ENCODE measurements at regions not wholly inside any gene's neighbourhood (a gene's known extent, or its start where the extent isn't known, plus 50 kb on each side); places are given as distances from the start of the nearest gene placed in this dataset.

DNA sequence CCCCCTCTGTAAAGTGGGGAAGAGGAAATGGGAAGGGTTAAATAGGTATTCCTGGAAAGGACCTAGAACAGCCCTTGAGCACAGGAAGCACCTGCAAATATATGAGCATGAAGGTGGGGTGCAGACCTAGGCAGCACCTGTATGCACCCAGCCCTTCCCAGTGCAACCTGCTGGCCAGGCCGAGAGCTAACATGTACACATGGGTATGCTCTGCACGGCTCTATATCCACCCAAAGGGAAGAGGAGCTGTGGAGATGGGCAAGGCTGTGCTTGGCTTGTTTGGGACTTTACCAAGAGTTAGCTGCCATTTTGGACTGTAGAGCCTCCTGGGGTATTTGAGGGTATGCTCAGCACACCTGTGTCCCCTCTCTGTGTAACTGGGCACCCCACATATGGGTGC lies 171.2 kb downstream of the KLF13 start:
- no peaks in the 10 kb centered on the region for H3K36me3 Mint-ChIP-seq (ENCODE audit: low read depth, unreplicated experiment)
- Histone ChIP-seq H3K27ac (ENCODE audit: low read depth, low read length) (no peak overlapping the region), H4K20me1 (ENCODE audit: insufficient read depth, low read length) (no peaks in the 10 kb centered on the region), H3K36me3 (ENCODE audit: insufficient read depth, low read length) (no peaks in the 10 kb centered on the region), H3K9ac (ENCODE audit: low read length) (no peak overlapping the region), H2AFZ (ENCODE audit: low read depth, low read length) (no peak overlapping the region), H3K9me3 (ENCODE audit: insufficient read depth, low read depth, low read length) (no peaks in the 10 kb centered on the region), H3K4me2 (ENCODE audit: low read length) (no peak overlapping the region), H3K4me3 (ENCODE audit: insufficient read depth, low read depth, low read length) (no peak overlapping the region), H3K79me2 (ENCODE audit: insufficient read depth, low read length) (no peaks in the 10 kb centered on the region), H3K4me1 (ENCODE audit: insufficient read depth, low read length) (no peaks in the 10 kb centered on the region), H3K27me3 (ENCODE audit: insufficient read depth, low read length) (no peaks in the 10 kb centered on the region)
- H3K4me1 Mint-ChIP-seq (ENCODE audit: low read depth, unreplicated experiment): peaks cover 3% of the 10 kb centered on the region
- no peak for FAIRE-seq
- H3K27me3 Mint-ChIP-seq (ENCODE audit: low read depth, unreplicated experiment): no peaks in the 10 kb centered on the region
- TF ChIP-seq CTCF (IDR thresholded peaks at IDR 0.05; ENCODE audit: insufficient read depth, low read depth, low read length) (no peak), EZH2 (IDR thresholded peaks at IDR 0.05; ENCODE audit: insufficient read depth, low read length) (no peak)
- peaks cover 2% of the 10 kb centered on the region for H3K9me3 Mint-ChIP-seq (ENCODE audit: unreplicated experiment)
- DNase-seq (ENCODE audit: low read depth): no peak
- no peak overlapping the region for H3K4me3 Mint-ChIP-seq (ENCODE audit: unreplicated experiment)
- no peak overlapping the region for H3K27ac Mint-ChIP-seq (ENCODE audit: unreplicated experiment)

GRCh38 chr15:31498329-31498728 lies 171.7 kb downstream of the KLF13 start:
- TF ChIP-seq CTCF (IDR thresholded peaks at IDR 0.05; ENCODE audit: insufficient read depth, low read depth, low read length) (no peak), EZH2 (IDR thresholded peaks at IDR 0.05; ENCODE audit: insufficient read depth, low read length) (no peak)
- FAIRE-seq (no peak), DNase-seq (ENCODE audit: low read depth) (no peak)
- Histone ChIP-seq H3K4me1 (ENCODE audit: insufficient read depth, low read length) (no peaks in the 10 kb centered on the region), H2AFZ (ENCODE audit: low read depth, low read length) (no peak overlapping the region), H3K79me2 (ENCODE audit: insufficient read depth, low read length) (no peaks in the 10 kb centered on the region), H3K36me3 (ENCODE audit: insufficient read depth, low read length) (no peaks in the 10 kb centered on the region), H3K27me3 (ENCODE audit: insufficient read depth, low read length) (peaks cover under 1% of the 10 kb centered on the region), H3K27ac (ENCODE audit: low read depth, low read length) (no peak overlapping the region), H3K9ac (ENCODE audit: low read length) (no peak overlapping the region), H3K4me2 (ENCODE audit: low read length) (no peak overlapping the region), H3K9me3 (ENCODE audit: insufficient read depth, low read depth, low read length) (no peaks in the 10 kb centered on the region), H3K4me3 (ENCODE audit: insufficient read depth, low read depth, low read length) (no peak overlapping the region), H4K20me1 (ENCODE audit: insufficient read depth, low read length) (no peaks in the 10 kb centered on the region)
- Mint-ChIP-seq H3K27me3 (ENCODE audit: low read depth, unreplicated experiment) (peaks cover 3% of the 10 kb centered on the region), H3K36me3 (ENCODE audit: low read depth, unreplicated experiment) (peaks cover 3% of the 10 kb centered on the region), H3K4me3 (ENCODE audit: unreplicated experiment) (no peak overlapping the region), H3K4me1 (ENCODE audit: low read depth, unreplicated experiment) (peaks cover 3% of the 10 kb centered on the region), H3K9me3 (ENCODE audit: unreplicated experiment) (peaks cover 2% of the 10 kb centered on the region), H3K27ac (ENCODE audit: unreplicated experiment) (no peak overlapping the region)

- no peaks in the 10 kb centered on the region for H3K9me3 ChIP-seq (ENCODE audit: insufficient read depth, low read depth, low read length)
- H3K27ac Mint-ChIP-seq (ENCODE audit: unreplicated experiment): no peak overlapping the region
- peaks cover 3% of the 10 kb centered on the region for H3K27me3 Mint-ChIP-seq (ENCODE audit: low read depth, unreplicated experiment)
- peaks cover 2% of the 10 kb centered on the region for H3K27me3 ChIP-seq (ENCODE audit: insufficient read depth, low read length)
- H3K36me3 ChIP-seq (ENCODE audit: insufficient read depth, low read length): no peaks in the 10 kb centered on the region
- no peaks in the 10 kb centered on the region for H3K79me2 ChIP-seq (ENCODE audit: insufficient read depth, low read length)
- no peak overlapping the region for H2AFZ ChIP-seq (ENCODE audit: low read depth, low read length)
- peaks cover 2% of the 10 kb centered on the region for H3K9me3 Mint-ChIP-seq (ENCODE audit: unreplicated experiment)
- no peak overlapping the region for H3K9ac ChIP-seq (ENCODE audit: low read length)
- H3K4me3 ChIP-seq (ENCODE audit: insufficient read depth, low read depth, low read length): no peak overlapping the region
- FAIRE-seq (no peak), DNase-seq (ENCODE audit: low read depth) (no peak)
- H3K4me1 Mint-ChIP-seq (ENCODE audit: low read depth, unreplicated experiment): peaks cover 3% of the 10 kb centered on the region
- no peak overlapping the region for H3K4me2 ChIP-seq (ENCODE audit: low read length)
- H3K4me1 ChIP-seq (ENCODE audit: insufficient read depth, low read length): no peaks in the 10 kb centered on the region
- TF ChIP-seq CTCF (IDR thresholded peaks at IDR 0.05; ENCODE audit: insufficient read depth, low read depth, low read length) (no peak), EZH2 (IDR thresholded peaks at IDR 0.05; ENCODE audit: insufficient read depth, low read length) (no peak)
- peaks cover 3% of the 10 kb centered on the region for H3K36me3 Mint-ChIP-seq (ENCODE audit: low read depth, unreplicated experiment)
- H3K27ac ChIP-seq (ENCODE audit: low read depth, low read length): no peak overlapping the region
- H4K20me1 ChIP-seq (ENCODE audit: insufficient read depth, low read length): no peaks in the 10 kb centered on the region
- no peak overlapping the region for H3K4me3 Mint-ChIP-seq (ENCODE audit: unreplicated experiment)
Measured at GRCh38 chr15:31498756-31499155, 172.1 kb downstream of the KLF13 start.
